Daoy (cell line): ENCODE measurements at regions not wholly inside any gene's neighbourhood (a gene's known extent, or its start where the extent isn't known, plus 50 kb on each side); places are given as distances from the start of the nearest gene placed in this dataset.

ENCODE experiments used
- DNase-seq: peaks from one replicate; pipeline ENCODE4 v3.0.0-alpha.2; 2015; ENCODE audit warnings: low read depth

DNA sequence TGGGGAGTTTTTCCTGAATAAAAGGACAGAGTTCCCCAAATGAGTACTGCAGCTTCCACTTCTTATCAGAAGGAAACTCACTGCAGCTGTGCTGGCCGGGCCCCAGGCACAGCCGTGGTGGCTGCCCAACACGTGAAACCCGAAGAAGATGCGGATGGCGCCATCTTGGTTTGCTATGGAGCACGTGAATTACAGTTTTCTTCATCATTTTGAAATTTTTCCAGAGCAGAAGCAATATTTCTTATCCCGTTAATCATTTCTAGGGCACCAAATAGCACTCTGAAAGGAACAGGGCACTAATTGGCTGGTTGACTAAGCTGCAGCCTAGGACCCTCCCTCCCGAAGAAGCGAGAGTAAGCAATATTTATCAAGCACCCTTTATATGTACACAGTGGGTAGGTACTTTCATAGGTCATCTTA, 63.2 kb upstream of the EPS8L3 start:
- no peak for DNase-seq

DNA sequence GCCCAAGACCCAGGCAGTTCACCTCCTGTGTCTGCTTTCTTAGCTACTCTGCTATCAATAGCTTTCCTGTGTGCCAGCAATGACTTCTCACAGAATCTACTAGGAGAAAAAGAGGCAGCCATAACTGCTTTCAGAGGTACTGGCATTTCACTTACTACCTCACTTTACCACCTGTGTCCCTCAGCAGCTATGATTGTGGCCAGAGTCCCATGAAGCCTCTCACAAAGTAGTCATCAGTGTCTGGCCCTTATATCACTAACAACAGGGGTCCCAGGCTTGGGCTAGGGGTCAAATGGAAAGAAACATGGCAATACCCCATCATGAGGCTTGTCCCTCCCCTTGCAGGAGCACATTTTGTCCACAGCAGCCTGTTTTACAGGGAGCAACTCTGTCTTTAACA, 62.7 kb upstream of the EPS8L3 start:
- DNase-seq = no peak

DNA sequence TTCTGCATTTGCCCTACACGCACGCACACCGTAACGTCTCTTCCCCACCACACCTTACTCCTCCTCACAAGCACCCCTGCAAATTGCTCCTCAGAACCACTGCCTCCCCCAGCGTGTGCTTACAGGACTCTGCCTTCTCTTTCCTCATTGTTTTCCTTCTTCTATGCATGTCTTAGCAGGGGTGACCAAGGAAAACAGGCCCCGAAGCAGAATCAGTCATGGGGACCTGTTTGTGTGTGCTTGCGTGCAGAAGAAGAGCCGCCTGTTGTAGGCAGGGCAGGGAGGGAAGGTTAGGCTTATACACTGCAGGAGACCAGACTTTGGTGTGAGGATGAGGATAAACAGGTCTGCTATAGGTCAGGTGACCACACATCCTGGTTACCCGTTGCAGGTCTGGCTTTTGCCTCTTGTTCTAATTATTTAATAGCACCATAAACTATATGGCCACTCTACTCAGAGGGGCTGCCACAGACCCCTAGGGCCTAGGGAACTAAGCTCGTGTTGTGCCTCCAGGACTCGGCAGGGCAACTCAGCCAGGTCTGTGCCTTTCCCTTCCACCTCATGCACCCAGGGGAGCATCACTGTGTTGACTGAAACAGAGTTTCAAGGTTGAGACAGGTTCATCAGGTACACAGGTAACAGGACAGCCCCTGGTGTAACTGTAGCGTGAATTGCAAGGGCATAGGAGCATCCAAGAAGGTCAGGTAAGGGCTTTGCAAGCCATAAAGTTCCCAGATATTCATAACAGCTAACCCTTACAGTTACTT, 60.8 kb upstream of the EPS8L3 start:
- no peak for DNase-seq

DNA sequence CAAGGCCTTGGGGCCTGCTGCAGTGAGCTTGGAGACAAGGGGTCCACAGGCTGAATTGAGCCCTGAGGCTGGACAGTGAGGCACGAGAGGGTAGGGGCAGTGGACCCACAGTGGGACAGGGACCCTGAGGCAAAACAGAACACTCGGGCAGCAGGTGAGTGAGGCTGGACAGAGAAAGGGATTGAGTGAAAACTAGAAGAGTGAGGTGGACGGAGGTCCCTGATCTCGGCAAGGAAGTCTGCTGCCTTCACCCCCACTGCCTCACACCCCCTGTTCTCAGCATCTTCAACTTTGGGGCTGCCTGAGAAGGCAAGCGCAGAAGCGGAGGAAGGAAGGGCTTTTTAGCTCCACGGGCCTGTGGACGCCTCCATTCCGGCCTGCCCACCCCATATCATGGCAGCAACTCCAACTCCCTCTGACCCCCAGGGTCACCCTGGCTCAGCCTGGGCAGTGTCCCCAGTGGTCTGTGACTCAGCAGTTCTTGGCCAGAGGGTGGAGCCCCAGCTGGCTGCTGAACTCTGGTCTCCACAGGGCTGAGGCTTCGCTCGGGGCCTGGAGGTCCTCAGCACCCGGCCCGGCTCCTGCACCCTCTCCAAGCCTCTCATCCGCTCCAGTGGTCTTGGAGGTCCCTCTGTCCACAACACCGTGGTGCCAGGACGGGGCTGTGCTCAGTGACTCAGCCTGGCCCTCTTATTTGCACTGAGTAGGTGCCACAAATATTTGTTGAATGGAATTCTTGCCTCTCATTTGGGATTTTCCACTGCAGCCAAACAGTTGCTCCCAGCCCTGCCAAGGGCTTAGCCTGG, 60.0 kb upstream of the EPS8L3 start:
- DNase-seq = peak; percentile 65

DNA sequence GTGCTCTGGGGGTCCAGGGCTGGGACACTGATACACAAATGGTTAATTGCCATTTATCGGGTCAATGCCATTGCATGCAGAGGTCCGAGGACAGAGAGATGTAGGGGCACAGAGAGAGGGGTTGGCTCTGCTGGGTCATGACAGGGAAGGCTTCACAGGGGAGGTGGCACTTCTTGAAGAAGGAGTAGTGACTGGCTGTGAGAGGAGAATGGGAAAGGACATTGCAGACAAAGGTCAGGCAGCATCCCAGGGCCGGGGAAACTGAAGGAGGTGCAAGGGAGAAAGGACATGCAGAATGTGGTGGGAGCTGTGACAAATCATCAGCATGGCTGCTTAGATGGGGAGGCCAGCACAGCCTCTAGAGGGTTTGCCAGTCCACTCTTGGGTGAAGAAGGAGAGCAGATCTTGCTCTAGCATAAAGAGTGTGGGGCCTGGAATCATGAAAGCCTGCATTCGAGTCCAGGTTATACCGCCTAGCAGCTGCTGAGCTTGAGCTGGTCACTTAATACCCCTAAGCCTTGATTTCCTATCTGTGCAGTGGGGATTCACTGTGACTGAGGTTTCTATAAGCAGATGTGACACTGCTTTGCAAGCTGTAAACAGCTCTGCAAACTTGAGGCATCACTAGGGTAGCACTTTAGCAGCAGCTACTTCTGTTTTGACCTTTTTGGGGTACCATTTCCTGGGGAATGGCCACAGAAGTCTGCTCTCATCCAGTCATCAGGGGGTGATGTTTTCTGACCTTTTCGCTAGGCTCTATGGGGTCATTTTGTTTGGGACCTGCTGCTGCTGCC, 59.2 kb upstream of the EPS8L3 start:
- DNase-seq = no peak

DNA sequence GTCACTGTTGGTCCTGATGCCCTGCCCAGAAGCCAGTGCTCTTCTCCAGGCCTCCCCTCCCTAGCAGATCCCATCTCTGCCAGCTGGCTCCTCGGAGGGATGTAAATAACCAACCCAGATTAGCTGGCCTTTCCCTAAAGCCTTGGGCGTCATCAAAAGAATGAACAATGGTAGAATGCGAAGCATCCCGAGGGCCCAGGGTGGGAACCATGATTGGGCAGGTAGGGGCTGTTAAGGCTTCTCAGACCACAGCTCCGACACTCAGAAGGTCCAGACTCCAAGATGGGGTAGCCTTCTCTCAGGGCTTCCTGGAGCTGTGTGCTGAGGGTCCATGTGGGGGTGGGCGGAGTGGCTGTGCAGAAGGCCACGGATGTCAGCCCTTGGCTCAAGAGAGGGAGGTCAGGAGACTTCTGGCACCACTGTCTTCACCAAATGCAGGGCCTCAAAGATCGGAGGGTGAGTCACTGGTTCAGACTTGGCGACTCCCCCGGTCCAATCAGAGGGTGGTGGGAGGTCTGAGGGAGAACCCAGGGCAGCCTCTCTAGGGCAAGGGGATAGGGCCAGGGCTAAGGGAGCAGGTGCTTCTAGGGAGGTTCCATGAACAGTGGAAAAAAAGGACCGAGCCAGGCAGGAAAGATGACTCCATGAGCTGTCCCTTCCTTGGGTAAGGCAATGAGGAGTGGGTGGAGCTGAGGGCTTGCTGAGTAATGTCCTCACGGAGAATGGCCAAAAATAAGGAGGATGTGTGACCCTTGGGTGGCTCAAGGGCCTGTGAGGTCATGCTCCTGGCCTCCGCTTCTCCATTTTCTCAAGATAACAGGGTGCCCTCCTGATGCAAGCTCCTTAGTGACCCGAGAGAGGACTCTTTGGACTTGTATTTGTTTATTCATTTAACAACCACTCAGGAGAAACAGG, 58.4 kb upstream of the EPS8L3 start:
- peak; percentile 71 for DNase-seq

DNA sequence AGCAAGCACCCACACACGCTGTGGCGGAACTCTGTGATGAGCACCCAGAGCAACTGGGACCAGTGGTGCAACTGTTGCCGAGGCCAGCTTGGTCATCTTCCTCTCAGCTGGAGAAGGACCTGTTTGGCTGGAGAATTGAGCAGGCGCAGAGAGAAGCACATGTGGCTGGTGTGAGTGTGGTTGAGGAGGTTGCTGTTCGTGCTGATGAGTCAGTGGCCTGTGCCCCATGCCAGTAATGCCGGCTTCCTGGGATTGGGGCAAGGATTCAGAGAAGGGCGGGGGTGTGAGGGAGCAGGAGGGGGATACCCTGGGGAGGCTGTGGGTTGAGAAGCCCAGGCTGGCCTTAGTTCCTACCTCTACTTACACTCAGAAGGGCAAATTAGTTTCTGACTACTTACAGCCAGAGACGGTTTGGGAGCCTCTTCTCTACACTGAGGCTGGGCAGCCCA, 57.5 kb upstream of the EPS8L3 start:
- peak; percentile 97 for DNase-seq

DNA sequence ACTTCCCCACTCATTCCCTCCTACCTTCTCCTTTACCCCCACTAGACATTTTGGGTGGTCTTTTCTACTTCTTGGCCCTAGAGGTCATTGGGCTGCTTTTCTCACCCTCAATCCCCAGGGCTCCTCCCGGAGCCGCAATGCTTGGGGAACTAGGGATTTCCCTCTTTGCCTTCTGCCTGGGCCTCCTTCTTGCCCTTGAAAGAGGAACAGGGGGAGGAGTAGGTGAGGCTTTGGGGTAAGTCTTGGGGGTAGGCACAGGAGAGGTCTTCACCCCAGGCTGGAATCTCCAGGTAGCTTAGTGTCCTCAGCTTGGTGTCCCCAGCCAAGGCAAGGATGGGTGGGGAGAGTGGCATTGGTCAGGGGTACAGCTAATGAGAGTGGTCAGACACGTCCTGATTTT, 56.2 kb upstream of the EPS8L3 start:
- DNase-seq = no peak

DNA sequence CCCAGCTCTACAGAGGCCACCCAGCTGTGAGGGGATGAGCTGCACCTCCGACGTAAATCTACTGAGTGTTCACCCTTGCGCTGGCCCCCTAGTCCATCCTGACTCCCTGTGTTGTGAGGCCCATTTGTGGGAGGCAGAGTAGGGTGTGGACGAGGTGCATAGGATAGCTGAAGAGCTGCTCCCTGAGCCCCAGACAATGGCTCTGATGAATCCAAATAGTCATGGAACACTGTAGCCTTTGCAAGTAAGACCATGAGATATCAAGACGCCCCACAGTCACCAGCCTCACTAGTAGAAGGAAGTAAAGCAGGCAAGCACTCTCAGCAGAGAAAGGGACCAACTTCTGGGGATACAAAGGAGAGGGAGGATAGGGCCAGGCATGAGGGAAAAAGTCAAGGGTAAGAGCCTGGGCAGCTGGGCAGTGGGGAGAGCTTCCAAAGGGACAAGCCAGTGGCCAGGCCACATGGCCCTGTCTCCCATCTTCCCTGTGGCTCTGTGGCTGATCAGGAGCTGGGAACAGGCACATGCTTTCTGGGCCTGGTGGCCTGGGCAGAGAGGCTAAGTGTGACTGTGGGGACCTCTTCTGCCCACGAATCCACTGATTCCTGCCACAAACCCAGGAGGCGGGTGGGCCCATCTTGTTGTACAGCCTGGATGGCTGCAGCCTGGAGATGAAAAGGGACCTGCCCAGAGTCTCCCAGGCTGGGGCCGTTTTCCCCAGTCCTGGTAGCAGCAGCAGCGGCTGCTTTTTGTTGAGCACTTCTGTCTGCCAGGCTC, 55.5 kb upstream of the EPS8L3 start:
- DNase-seq = no peak

DNA sequence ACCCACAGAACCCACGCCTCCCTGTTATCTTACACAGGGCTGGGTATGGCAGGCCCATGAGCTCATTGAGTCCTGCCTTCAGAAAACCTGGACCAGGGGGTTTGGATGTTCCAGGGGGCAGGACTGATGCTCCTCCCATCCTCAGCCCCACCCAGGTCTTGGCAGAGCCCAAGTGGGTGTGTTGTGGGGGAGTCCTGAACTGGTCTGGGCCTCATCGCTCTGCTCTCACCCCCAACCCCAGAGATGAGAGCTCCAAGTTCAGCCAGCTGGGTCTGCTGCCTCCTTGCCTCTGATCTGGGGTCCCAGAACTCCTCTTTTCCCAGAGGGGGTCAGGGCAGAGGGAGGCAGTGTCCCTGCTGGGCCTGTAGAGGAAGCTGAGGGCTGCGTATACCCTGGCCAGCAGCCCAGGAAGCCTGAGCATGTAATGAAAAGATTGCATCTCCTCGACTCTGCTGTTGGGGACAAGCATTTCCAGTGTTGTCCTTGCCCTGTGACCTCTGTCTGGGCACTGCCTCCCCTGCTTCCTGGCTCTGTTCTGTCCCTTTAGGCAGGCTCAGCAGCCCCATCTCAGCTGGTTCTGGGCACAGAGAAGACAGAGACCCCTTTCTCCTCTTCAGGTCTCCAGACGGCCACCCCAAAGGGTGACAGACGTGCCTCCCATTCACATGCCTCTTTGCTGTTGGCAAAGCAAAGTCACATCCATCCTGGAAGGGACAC, 54.7 kb upstream of the EPS8L3 start:
- DNase-seq = no peak

DNA sequence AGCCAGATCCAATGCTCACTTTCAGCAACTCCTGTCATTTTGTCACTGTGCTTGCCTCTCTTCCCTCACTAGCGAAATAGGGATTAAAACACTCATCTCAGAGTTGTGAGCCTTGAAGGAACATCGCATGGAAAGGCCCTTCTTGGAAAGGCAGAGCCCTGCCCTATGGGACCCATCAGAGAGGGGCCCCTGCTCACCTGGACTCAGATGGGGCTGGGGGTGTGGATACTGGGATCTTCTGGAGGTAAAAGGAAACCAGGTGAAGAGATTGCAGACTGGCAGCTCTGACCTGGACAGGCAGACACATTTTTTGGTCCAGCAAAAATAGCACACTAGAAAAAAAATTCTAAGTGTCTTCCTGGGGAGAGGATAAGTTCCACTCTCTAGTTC, 54.2 kb upstream of the EPS8L3 start:
- no peak for DNase-seq

DNA sequence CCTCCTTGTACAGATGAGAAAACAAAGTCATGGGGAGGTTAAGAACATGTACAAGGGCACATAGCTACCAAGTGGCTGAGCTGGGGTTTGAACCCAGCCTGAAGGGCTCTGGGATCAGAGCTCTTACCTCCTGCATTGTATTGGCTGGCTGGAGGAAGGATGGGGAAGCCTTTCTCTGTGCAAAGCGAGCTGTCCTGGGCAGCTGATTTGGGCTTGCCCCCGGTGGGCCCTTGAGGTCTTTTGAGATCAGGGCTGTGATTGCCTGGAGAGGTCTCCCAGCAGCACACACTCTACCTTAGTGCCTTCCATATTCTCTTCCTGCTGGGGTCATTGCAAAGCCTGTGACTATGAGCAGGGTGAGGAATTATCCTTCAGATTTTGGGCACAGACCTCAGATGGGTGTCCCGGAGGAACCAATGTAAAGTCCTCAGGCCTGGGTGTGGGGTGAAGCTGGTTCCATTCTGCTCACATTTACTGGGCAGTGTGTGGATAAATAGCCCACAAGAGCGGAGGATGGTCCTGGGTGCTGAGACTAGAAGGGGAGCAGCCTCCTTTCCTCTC, 53.3 kb upstream of the EPS8L3 start:
- DNase-seq = no peak

DNA sequence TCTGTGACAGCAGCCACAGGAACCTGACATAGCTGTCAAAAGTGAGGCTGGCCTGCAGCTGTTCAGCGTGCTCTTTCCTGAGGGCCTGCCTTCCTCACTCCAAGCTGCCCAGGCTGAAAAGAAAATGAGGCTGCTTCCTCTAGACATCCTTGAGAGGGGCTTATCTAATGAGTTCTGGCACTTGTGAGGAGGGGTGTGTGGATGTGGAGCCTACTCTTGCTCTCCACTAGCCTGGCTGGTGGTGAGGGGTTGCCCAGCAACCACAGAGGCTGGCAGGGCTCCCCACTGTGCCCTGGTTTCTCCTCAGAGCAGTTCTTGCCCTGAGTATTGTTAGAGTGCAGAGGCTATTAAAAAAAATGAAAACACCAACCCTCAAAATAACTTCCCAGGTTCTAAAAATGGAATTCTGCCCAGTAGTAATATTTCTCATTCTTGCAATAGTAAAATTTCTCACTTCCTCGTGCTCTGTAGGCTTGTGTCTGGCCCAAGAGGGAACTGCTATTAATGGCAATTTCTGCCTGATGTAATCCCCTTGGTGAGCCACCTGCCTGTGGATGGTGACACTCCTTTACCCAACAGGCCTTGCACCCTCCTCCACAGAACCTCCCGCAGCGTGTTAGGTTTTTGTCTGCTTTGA, 52.6 kb upstream of the EPS8L3 start:
- no peak for DNase-seq

DNA sequence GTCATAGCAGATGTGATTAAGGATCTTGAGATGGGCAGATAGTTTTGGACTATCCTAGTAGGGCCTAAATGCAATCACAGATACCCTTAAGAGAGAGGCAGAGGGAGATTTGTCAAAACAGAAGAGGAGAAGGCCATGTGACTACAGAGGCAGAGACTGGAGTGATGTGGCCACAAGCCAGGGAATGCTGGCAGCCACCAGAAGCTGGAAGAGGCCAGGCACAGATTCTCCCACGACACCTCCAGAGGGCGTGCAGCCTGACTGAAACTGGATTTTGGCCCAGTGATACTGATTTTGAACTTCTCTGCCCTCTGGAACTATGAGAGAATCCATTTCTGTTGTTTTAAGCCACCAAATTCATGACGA, 52.1 kb upstream of the EPS8L3 start:
- DNase-seq = no peak

DNA sequence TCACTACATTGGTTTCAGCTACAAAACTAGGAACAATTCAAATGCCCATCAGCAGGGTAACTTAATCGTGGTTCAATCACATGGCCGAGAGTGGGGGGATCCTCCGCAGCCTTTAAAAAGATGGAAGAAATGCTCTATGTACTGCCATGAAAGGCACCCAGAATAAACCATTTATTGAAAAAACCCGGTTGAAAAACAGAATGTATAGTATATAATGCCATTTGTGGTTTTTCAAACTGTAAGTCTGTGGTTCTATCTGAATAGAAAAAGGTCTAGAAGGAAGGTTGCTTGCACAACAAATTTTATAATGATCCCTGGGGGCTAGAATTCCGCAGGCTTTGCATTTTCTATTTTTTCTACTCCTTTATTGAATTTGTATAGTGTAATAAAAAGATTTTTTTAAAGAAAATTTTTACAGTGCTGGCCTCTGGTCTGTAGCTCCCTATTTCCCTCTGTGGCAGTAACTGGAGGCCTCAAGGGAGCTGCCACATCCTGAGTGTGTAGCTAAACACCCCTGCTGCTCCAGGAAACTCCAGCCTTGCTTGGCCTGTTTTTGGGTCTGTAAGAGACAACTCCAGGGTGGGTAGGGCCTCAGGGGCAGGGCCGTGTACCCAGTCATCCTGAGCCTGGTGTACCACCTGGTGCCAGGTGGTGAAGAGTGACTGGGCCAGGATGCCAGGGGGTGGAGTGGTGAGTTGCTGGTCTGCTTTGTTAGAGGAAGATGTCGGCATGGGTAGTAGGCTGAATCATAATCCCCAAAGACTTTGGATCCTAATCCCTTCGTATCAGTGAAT, 51.5 kb upstream of the EPS8L3 start:
- DNase-seq = no peak

DNA sequence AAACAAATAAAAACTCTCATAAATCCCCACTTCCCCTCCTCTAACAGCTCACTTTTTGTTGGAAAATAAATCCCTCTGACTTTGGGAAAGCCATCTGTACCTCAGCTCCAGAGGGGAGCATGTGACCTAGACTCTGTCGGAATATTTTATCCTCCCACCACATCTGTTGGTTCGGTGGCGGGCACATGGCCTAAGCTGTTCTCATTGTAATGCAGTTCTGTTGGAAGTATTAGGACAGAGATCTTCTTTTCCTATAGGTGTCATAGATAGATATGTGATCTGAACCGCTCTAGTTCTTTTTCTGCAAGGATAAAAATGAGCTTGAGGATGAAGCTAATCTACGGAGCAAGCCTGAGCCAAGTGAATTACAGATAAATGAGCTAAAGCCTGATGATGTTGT, 50.5 kb upstream of the EPS8L3 start:
- no peak for DNase-seq
